COR-L47 (cell line): ENCODE measurements at regions not wholly inside any gene's neighbourhood (a gene's known extent, or its start where the extent isn't known, plus 50 kb on each side); places are given as distances from the start of the nearest gene placed in this dataset.

ENCODE experiments used
- DNase-seq: peaks from one replicate; lab custom pipeline; 2025; lab: John Stamatoyannopoulos, UW

DNA sequence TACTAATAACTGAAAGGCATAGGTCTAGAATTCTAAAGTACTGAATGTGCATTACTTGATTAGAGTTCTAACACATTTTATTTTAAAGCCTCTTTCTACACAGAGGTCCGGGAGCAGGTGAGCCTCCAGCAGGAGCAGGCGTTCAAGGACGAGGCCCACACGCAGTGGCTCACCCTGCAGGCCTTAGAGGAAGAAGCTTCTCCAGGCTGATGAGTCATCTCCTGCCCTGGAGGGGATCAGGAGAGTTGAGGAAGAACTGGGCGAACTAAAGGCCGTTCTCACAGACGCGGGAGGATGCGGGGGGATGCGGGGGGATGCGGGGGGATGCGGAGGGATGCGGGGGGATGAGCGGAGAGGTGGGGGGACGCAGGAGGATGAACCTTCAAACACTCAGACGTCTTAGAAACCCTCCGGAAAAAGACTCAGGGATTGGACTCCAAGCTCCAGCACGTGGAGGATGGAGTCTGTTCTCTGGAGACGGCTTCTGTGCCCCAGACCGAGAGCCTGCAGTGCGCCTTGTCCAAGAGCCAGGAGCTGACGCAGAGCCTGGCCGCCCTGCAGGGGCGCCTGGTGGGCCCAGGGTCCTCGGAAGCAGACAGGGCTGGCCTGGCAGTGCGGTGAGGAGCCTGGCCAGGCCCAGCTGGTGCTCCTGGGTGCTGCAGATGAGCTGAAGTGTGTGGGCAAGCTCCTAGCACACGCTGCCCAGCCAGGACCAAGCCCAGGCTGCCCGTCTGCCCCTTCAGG lies 433.7 kb upstream of the TPK1 start:
- DNase-seq = no peak

- no peak for DNase-seq
Measured at GRCh38 chr7:145265180-145265579, 429.3 kb upstream of the TPK1 start.

DNA sequence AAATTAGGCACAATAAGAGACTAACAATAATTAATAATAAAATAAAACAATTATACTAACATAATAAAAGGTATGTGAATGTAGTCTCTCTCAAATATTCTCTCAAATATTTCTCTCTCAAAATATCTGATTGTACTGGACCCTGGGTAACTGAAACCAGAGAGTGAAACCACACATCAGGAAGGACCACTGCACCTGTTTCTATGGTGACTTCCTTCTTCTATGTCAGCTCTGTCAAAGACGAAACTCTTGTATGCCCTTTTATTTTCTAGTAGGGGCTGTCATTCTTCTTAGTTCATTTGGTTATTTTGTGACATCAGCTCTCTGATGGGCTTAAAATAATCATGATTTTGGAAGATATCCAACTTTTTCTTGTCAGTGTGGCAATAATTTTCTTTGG lies 428.0 kb upstream of the TPK1 start:
- DNase-seq = no peak

- no peak for DNase-seq
Measured at GRCh38 chr7:145252031-145252430, 416.2 kb upstream of the TPK1 start.

- DNase-seq = no peak
Measured at GRCh38 chr7:145224775-145225174, 388.9 kb upstream of the TPK1 start.

DNA sequence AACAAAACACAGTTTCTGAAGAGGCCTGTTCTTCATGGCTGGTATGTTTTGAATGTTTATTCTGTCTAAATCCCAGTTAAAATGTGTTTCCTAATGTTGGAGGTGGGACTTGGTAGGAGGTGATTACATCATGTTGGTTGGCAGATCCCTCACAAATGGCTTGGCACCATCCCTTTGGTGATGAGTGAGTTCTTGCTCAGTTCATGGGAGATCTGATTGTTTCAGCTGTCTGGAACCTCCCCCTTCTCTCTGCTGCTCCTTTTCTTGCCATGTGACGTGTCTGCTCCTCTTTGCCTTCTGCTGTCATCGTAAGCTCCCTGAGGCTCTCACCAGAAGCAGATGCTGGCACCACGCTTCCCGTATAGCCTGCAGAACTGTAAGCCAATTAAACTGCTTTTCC lies 383.6 kb upstream of the TPK1 start:
- no peak for DNase-seq

DNA sequence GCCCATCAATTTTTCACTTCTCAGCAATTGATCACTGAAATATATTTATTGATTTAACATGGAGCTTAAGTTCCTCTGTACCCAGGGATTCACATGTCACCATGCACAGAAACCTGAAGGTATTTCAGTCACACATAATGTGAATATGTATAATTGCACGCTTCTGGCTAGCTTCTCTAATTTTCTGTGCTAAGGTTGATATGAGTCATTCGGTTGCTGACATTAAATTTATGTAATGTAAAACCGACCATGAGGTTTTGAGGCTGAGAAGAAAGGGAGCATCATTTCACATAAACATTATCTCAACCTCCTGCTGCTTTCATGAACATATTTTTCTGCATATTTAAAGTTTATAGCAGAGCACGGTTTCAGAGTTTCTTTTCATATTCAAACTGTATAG lies 381.0 kb upstream of the TPK1 start:
- DNase-seq = no peak

DNA sequence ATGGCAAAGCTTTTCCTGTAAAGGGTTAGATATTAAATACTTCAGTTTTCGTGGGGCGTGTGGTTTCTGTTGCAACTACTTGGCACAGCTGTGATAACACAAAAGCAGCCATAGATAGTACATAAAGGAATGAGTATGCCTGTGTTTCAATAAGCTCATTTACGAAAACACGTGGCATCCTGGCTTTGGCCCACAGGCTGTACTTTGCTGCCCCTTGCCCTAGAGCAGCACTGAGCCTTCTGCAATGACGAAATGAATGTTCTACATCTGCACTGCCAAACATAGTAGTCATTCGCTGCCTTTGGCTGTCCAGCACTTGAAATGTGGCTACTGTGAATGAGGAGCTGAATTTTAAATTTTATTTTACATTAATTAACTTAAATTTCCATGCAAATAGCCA lies 376.2 kb upstream of the TPK1 start:
- no peak for DNase-seq

DNA sequence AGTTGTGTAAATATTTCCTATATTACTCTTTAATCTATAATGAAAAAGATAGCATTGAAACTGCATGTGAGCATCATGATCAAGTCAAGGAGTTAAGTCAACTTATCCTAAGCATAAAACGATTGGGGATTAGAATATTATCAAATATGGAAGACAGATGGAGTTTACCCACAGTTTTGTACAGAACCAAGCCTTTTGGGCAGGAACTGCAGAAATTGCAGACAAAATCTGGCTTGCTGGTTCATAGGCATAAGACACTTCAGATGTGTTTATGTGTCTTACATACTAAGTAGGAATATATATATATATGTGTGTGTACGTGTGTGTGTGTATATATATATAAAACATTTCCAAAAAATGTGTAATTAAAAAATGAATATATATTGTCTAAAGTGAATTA lies 375.4 kb upstream of the TPK1 start:
- no peak for DNase-seq

- no peak for DNase-seq
Measured at GRCh38 chr7:145193951-145194350, 358.1 kb upstream of the TPK1 start.

GRCh38 chr7:145184956-145185355 lies 349.1 kb upstream of the TPK1 start:
- no peak for DNase-seq

- no peak for DNase-seq
Measured at GRCh38 chr7:145183069-145183468, 347.2 kb upstream of the TPK1 start.

GRCh38 chr7:145175366-145175765 lies 339.5 kb upstream of the TPK1 start:
- no peak for DNase-seq

GRCh38 chr7:145169908-145170307 lies 334.1 kb upstream of the TPK1 start:
- peak; percentile 29 for DNase-seq

DNA sequence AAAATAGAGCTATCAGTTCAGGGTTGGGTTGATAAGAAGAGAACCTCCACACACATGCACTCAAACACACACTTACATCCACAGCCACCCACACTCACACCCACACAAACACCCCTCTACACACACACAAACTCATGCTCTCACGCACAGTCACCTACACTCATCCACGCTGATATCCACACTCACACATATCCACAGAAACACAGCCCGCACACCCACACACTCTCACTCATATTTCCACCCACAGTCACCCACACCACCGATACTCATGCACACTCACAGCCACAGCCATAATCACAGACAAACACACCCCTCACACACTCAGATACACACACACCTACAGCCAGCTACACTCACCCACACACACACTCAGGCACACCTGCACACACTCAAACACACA lies 333.0 kb upstream of the TPK1 start:
- no peak for DNase-seq

DNA sequence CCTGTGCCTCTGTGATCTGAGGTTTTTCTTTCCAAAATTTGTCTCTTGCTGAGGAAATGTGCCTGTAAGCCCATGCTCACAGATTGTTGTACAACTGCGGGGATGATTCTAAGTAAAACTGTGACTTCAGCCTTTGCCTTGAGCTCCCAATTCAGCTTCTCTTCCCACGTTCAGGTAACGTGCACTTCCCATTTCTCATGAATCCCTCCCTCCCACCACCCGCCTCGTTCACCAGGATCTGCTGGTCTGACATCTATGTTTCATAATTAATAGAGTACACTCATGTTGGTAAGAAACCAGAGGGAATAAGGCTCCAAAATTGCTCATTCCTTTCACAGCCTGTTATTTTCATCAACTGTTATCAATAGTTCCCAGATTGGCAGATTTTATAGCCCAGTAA lies 332.6 kb upstream of the TPK1 start:
- DNase-seq = no peak

- no peak for DNase-seq
Measured at GRCh38 chr7:145156834-145157233, 321.0 kb upstream of the TPK1 start.

- DNase-seq = no peak
Measured at GRCh38 chr7:145152589-145152988, 316.7 kb upstream of the TPK1 start.

- DNase-seq = no peak
Measured at GRCh38 chr7:145151676-145152075, 315.8 kb upstream of the TPK1 start.

DNA sequence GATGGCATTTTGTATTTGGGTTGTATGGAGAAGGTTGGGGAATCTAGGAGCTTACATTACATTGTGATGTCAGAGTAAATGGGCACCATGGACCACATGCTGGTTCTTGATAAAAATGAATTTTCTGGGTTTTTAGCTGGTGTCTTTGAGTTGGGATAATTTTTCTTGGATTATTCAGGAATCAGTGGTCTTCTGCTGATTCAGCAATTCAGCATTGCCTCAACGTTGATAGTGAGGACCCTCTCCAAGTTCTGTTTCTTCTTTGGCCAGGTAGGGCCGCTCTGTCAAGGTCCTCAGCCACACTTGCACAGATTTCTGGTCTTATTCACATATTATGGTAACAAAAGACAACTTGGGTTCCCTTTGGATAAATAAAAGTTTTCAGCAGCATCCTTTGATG lies 312.0 kb upstream of the TPK1 start:
- DNase-seq = no peak

DNA sequence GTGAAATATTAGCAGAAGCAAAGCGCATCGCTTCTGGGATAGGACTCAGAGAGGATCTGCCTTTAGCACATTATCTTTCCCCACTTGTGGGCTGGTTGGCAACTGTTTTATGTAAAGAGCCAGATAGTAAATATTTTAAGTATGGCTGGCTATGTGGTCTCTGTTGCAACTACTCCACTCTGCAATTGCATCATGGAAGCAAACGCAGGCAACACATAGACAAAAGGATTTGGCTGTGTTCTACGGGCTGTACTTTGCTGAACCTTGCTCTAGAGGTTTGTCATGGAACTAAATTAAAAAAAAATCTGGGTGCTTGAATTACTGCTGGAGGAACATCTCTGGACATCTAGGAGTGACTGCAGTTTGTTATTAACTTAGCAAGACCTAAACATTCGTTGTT lies 307.8 kb upstream of the TPK1 start:
- DNase-seq = no peak

GRCh38 chr7:145134377-145134776 lies 298.5 kb upstream of the TPK1 start:
- DNase-seq = no peak

DNA sequence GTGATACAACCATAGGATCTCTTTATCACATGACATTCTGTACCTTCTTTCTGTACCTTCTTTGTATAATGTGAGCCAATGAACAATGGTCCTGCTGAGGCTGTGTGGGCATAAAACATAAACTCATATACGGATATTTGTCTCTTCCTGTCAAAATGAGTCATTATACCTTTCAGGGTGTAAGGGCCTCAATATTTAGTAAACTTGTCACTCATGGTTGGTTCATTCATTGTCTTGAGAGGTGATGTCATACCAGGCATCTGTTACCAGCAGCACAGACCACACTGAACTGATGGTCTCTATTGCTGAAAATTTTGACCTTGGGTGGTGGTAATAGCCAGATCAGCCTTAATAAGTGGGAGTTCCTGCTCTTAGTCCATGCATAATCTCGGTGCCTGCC lies 287.6 kb upstream of the TPK1 start:
- no peak for DNase-seq

GRCh38 chr7:145106001-145106400 lies 270.1 kb upstream of the TPK1 start:
- DNase-seq = peak; percentile 32

DNA sequence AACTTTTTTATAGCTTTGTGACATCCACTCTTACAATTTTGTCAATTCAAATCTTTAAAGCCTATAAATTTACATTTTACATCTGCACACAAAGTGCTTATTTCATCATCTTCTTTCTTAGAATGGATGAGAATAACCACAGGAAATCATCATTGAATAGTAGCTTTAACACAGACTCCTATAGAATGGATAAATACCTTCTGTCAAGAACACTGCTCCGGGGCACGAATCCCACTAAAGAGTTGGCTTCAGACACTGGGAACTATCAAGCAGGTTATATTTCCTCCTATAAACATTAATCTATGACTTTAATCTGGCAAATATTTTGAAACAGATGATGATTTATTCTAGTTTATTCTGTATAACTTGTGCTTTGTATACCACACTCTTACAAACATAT lies 269.7 kb upstream of the TPK1 start:
- no peak for DNase-seq
